ENCODE measurements at regions not wholly inside any gene's neighbourhood (a gene's known extent, or its start where the extent isn't known, plus 50 kb on each side); places are given as distances from the start of the nearest gene placed in this dataset.

GRCh38 chr11:10395166-10395897, 59.7 kb upstream of the AMPD3 start:
- no peak for DNase-seq (ENCODE audit: unreplicated experiment)
- Mint-ChIP-seq H3K9me3 (ENCODE audit: unreplicated experiment) (no peaks in the 10 kb centered on the region), H3K4me1 (ENCODE audit: insufficient read depth, unreplicated experiment) (peaks cover 12% of the 10 kb centered on the region), H3K27ac (ENCODE audit: low read depth, unreplicated experiment) (no peak overlapping the region), H3K4me3 (ENCODE audit: unreplicated experiment) (no peak overlapping the region), H3K27me3 (ENCODE audit: insufficient read depth, unreplicated experiment) (peaks cover 10% of the 10 kb centered on the region), H3K36me3 (ENCODE audit: insufficient read depth, unreplicated experiment) (no peaks in the 10 kb centered on the region)
- no peak for TF ChIP-seq CTCF (IDR thresholded peaks at IDR 0.05; ENCODE audit: unreplicated experiment)
- ChIA-PET CTCF (no interaction called here), POLR2A (no interaction called here)
- no TSS peak for BruUV-seq (replicated peaks)
- intact Hi-C loops (cut with micrococcal nuclease) = no loop called here

GRCh38 chr11:10396771-10397170, 58.3 kb upstream of the AMPD3 start:
- intact Hi-C loops (cut with micrococcal nuclease) = no loop called here
- CTCF ChIA-PET = interaction anchor here (1.1 kb wide), 1 partner anchor 9 kb away, joined by 4 read pairs; no protein-coding TSS in a partner anchor
- DNase-seq (ENCODE audit: unreplicated experiment) = no peak
- TF ChIP-seq CTCF (IDR thresholded peaks at IDR 0.05; ENCODE audit: unreplicated experiment) = no peak
- Mint-ChIP-seq H3K9me3 (ENCODE audit: unreplicated experiment) (no peaks in the 10 kb centered on the region), H3K36me3 (ENCODE audit: insufficient read depth, unreplicated experiment) (no peaks in the 10 kb centered on the region), H3K4me1 (ENCODE audit: insufficient read depth, unreplicated experiment) (peaks cover 12% of the 10 kb centered on the region), H3K27ac (ENCODE audit: low read depth, unreplicated experiment) (no peak overlapping the region), H3K4me3 (ENCODE audit: unreplicated experiment) (no peak overlapping the region), H3K27me3 (ENCODE audit: insufficient read depth, unreplicated experiment) (no peaks in the 10 kb centered on the region)
- POLR2A ChIA-PET = no interaction called here
- BruUV-seq (replicated peaks) = no TSS peak

- Mint-ChIP-seq H3K4me3 (ENCODE audit: unreplicated experiment) (no peak overlapping the region), H3K4me1 (ENCODE audit: insufficient read depth, unreplicated experiment) (peaks cover 12% of the 10 kb centered on the region), H3K36me3 (ENCODE audit: insufficient read depth, unreplicated experiment) (no peaks in the 10 kb centered on the region), H3K27ac (ENCODE audit: low read depth, unreplicated experiment) (no peak overlapping the region), H3K9me3 (ENCODE audit: unreplicated experiment) (no peaks in the 10 kb centered on the region), H3K27me3 (ENCODE audit: insufficient read depth, unreplicated experiment) (no peaks in the 10 kb centered on the region)
- POLR2A ChIA-PET = interaction anchor here (0.6 kb wide), 2 partner anchors 95 to 111 kb away, joined by 3 read pairs; no protein-coding TSS in a partner anchor
- intact Hi-C loops (cut with micrococcal nuclease) = no loop called here
- CTCF ChIA-PET = interaction anchor here (1.1 kb wide), 1 partner anchor 8 kb away, joined by 4 read pairs; no protein-coding TSS in a partner anchor
- no TSS peak for BruUV-seq (replicated peaks)
- DNase-seq (ENCODE audit: unreplicated experiment) = no peak
- no peak for TF ChIP-seq CTCF (IDR thresholded peaks at IDR 0.05; ENCODE audit: unreplicated experiment)
Measured at GRCh38 chr11:10397226-10397987, 57.7 kb upstream of the AMPD3 start.

- intact Hi-C loops (cut with micrococcal nuclease) = no loop called here
- no peak for TF ChIP-seq CTCF (IDR thresholded peaks at IDR 0.05; ENCODE audit: unreplicated experiment)
- H3K9me3 Mint-ChIP-seq (ENCODE audit: unreplicated experiment) = no peaks in the 10 kb centered on the region
- ChIA-PET CTCF (interaction anchor here (0.7 kb wide), 1 partner anchor 114 kb away, joined by 4 read pairs; no protein-coding TSS in a partner anchor), POLR2A (no interaction called here)
- no peaks in the 10 kb centered on the region for H3K27me3 Mint-ChIP-seq (ENCODE audit: insufficient read depth, unreplicated experiment)
- H3K36me3 Mint-ChIP-seq (ENCODE audit: insufficient read depth, unreplicated experiment) = no peaks in the 10 kb centered on the region
- DNase-seq (ENCODE audit: unreplicated experiment) = no peak
- H3K4me3 Mint-ChIP-seq (ENCODE audit: unreplicated experiment) = no peak overlapping the region
- peaks cover 12% of the 10 kb centered on the region for H3K4me1 Mint-ChIP-seq (ENCODE audit: insufficient read depth, unreplicated experiment)
- no peak overlapping the region for H3K27ac Mint-ChIP-seq (ENCODE audit: low read depth, unreplicated experiment)
- BruUV-seq (replicated peaks) = no TSS peak
Measured at GRCh38 chr11:10398525-10398924, 56.5 kb upstream of the AMPD3 start.

Data from MCF 10A (cell line).